H9 (cell line): ENCODE measurements at regions not wholly inside any gene's neighbourhood (a gene's known extent, or its start where the extent isn't known, plus 50 kb on each side); places are given as distances from the start of the nearest gene placed in this dataset.

ENCODE experiments used
- DNase-seq: peaks from one replicate; pipeline ENCODE4 v3.0.0-alpha.2; 2017
- H2AFZ ChIP-seq: one replicate; pipeline ENCODE4 v1.6.1; 2013; ENCODE audit warnings: mild to moderate bottlenecking, low read length, control low read depth, moderate library complexity
- H2AK5ac ChIP-seq: 2 replicates; pipeline ENCODE4 v1.6.1; 2013; ENCODE audit warnings: low read length, control low read depth, mixed read lengths; ENCODE audit not compliant: insufficient read length
- H2BK120ac ChIP-seq: one replicate; pipeline ENCODE4 v1.6.1; 2013; ENCODE audit warnings: low read depth, mild to moderate bottlenecking, low read length, control low read depth, inconsistent platforms; ENCODE audit not compliant: poor library complexity, severe bottlenecking
- H2BK12ac ChIP-seq: 2 replicates; pipeline ENCODE4 v1.6.1; 2013; ENCODE audit warnings: low read length, control low read depth, mixed read lengths, low read depth; ENCODE audit not compliant: insufficient read length
- H2BK15ac ChIP-seq: 2 replicates; pipeline ENCODE4 v1.6.1; 2013; ENCODE audit warnings: low read depth, low read length, control low read depth
- H2BK20ac ChIP-seq: one replicate; pipeline ENCODE4 v1.6.1; 2013; ENCODE audit warnings: low read depth, mild to moderate bottlenecking, low read length, control low read depth, inconsistent platforms; ENCODE audit not compliant: poor library complexity, severe bottlenecking
- H2BK5ac ChIP-seq: 2 replicates; pipeline ENCODE4 v1.6.1; 2013; ENCODE audit warnings: low read length, control low read depth, mixed read lengths; ENCODE audit not compliant: insufficient read length
- H3K14ac ChIP-seq: 2 replicates; pipeline ENCODE4 v1.6.1; 2013; ENCODE audit warnings: low read length, control low read depth; ENCODE audit not compliant: insufficient read depth
- H3K18ac ChIP-seq: 2 replicates; pipeline ENCODE4 v1.6.1; 2013; ENCODE audit warnings: low read depth, mild to moderate bottlenecking, mixed read lengths, low read length, control low read depth; ENCODE audit not compliant: insufficient read length
- H3K23ac ChIP-seq: 2 replicates; pipeline ENCODE4 v1.6.1; 2013; ENCODE audit warnings: low read length, control low read depth, mixed read lengths, low read depth; ENCODE audit not compliant: insufficient read length
- H3K23me2 ChIP-seq: 2 replicates; pipeline ENCODE4 v1.6.1; 2013; ENCODE audit warnings: low read depth, mild to moderate bottlenecking, mixed read lengths, low read length, control low read depth; ENCODE audit not compliant: insufficient read length, poor library complexity, severe bottlenecking
- H3K27ac ChIP-seq: 2 replicates; pipeline ENCODE4 v1.5.1; 2013; ENCODE audit warnings: low read length, control low read depth, mixed read lengths, low read depth; ENCODE audit not compliant: insufficient read length
- H3K27me3 ChIP-seq: 2 replicates; pipeline ENCODE4 v1.6.1; 2013; ENCODE audit warnings: low read length, control low read depth, inconsistent platforms; ENCODE audit not compliant: insufficient read depth
- H3K4ac ChIP-seq: 2 replicates; pipeline ENCODE4 v1.6.1; 2013; ENCODE audit warnings: low read depth, mild to moderate bottlenecking, control low read depth, inconsistent platforms, low read length, moderate library complexity
- H3K4me1 ChIP-seq: 2 replicates; pipeline ENCODE4 v1.6.1; 2013; ENCODE audit warnings: low read length, control low read depth, inconsistent platforms; ENCODE audit not compliant: insufficient read depth
- H3K4me2 ChIP-seq: 2 replicates; pipeline ENCODE4 v1.6.1; 2013; ENCODE audit warnings: low read length, control low read depth, mixed read lengths; ENCODE audit not compliant: insufficient read length, insufficient read depth
- H3K56ac ChIP-seq: 2 replicates; pipeline ENCODE4 v1.6.1; 2013; ENCODE audit warnings: low read depth, mild to moderate bottlenecking, mixed read lengths, low read length, control low read depth; ENCODE audit not compliant: insufficient read length
- H3K79me1 ChIP-seq: 2 replicates; pipeline ENCODE4 v1.6.1; 2013; ENCODE audit warnings: low read depth, mild to moderate bottlenecking, moderate library complexity, low read length, control low read depth, inconsistent platforms; ENCODE audit not compliant: insufficient read depth, poor library complexity, severe bottlenecking
- H3K79me2 ChIP-seq: 2 replicates; pipeline ENCODE4 v1.6.1; 2013; ENCODE audit warnings: low read length, control low read depth, inconsistent platforms; ENCODE audit not compliant: insufficient read depth
- H3K9ac ChIP-seq: 2 replicates; pipeline ENCODE4 v1.6.1; 2013; ENCODE audit warnings: low read length, control low read depth, mixed read lengths; ENCODE audit not compliant: insufficient read length; ENCODE audit errors: extremely low read depth
- H3K9me3 ChIP-seq: one replicate; pipeline ENCODE4 v1.6.1; 2013; ENCODE audit warnings: low read depth, low read length, inconsistent platforms; ENCODE audit not compliant: control insufficient read depth
- H3T11ph ChIP-seq: one replicate; pipeline ENCODE4 v1.6.1; 2013; ENCODE audit warnings: mild to moderate bottlenecking, low read length, control low read depth, inconsistent platforms
- H4K20me1 ChIP-seq: one replicate; pipeline ENCODE4 v1.6.1; 2013; ENCODE audit not compliant: control insufficient read depth, insufficient read length, insufficient read depth
- H4K5ac ChIP-seq: 2 replicates; pipeline ENCODE4 v1.6.1; 2013; ENCODE audit warnings: low read depth, mild to moderate bottlenecking, mixed read lengths, low read length, control low read depth; ENCODE audit not compliant: insufficient read length
- H4K8ac ChIP-seq: replicated peaks from 2 replicates; pipeline ENCODE4 v1.6.1; 2013; ENCODE audit warnings: low read length, control low read depth, mixed read lengths, low read depth; ENCODE audit not compliant: insufficient read length
- H4K91ac ChIP-seq: 2 replicates; pipeline ENCODE4 v1.6.1; 2013; ENCODE audit warnings: low read depth, mild to moderate bottlenecking, moderate library complexity, mixed read lengths, low read length, control low read depth; ENCODE audit not compliant: insufficient read length
- H3K27ac Mint-ChIP-seq, 3 experiments: 2 replicates in 2 of 3; 3 replicates in 1 of 3; pipeline ENCODE4 v1.8.0; 2020 to 2021; ENCODE audit warnings: mixed read lengths in 3 of 3, mild to moderate bottlenecking in 1 of 3, moderate library complexity in 1 of 3
- H3K27me3 Mint-ChIP-seq: 2 replicates; pipeline ENCODE4 v1.8.0; 2021; ENCODE audit warnings: low read depth, mild to moderate bottlenecking, moderate library complexity, mixed read lengths
- H3K36me3 Mint-ChIP-seq, 3 experiments: 2 replicates in 2 of 3; 3 replicates in 1 of 3; pipeline ENCODE4 v1.8.0; 2020 to 2021; ENCODE audit warnings: low read depth in 3 of 3, mixed read lengths in 3 of 3; ENCODE audit not compliant: insufficient read depth in 1 of 3
- H3K4me1 Mint-ChIP-seq, 2 experiments: 2 replicates each; pipeline ENCODE4 v1.8.0; 2020; ENCODE audit warnings: mixed read lengths in 2 of 2
- H3K4me3 Mint-ChIP-seq, 2 experiments: 2 replicates in 1 of 2; 3 replicates in 1 of 2; pipeline ENCODE4 v1.8.0; 2020 to 2021; ENCODE audit warnings: mild to moderate bottlenecking in 2 of 2, mixed read lengths in 2 of 2, moderate library complexity in 1 of 2
- H3K9me3 Mint-ChIP-seq, 2 experiments: 2 replicates in 1 of 2; 3 replicates in 1 of 2; pipeline ENCODE4 v1.8.0; 2020; ENCODE audit warnings: mild to moderate bottlenecking in 2 of 2, mixed read lengths in 2 of 2, moderate library complexity in 1 of 2
- WGBS: extraction: QIAGEN DNeasy Blood & Tissue Kit; methylation state at CpG from one replicate; pipeline ENCODE4 v1.1.7; 2013; ENCODE audit warnings: missing lambda C conversion rate, low lambda C conversion rate, mixed read lengths; ENCODE audit not compliant: insufficient read length; ENCODE audit errors: extremely low coverage; 5-methylcytosine and 5-hydroxymethylcytosine counted together
- TF ChIP-seq, protein P1 (sequence below): fragments of 200-600 bp; sonication (generic); conservative IDR thresholded peaks from 3 replicates; pipeline ENCODE4 v1.8.0; 2021; ENCODE audit warnings: antibody characterized with exemption, mild to moderate bottlenecking

DNA sequence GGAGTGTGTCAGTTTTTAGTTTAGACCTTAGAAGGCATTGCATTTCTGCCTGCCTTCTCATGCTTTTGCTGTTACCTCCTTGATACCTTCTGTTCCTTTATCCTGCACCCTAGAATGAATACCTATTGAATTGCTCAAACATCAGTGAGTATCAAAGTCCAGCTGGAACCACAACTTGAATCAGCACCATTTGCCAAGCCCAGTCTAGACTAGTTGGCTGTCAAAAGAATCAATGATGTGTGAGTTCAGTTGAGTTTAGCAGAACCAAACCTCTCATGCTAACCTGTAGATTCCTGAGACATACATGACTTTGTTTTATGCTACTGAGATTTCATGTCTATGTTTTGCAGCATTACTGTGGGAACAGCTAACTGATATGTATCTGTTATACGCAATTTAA, 116.6 kb downstream of the FAM170A start:
- H3K4me2 ChIP-seq: no peak overlapping the region
- H3K14ac ChIP-seq: no peak overlapping the region
- H4K8ac ChIP-seq: no peak overlapping the region
- Mint-ChIP-seq H3K36me3 (no peaks in the 10 kb centered on the region), H3K4me3 (no peak overlapping the region), H3K4me1 (peaks cover 0 to 2% of the 10 kb centered on the region in 2 experiments; a peak in 1 of 4 replicates), H3K27ac (no peak overlapping the region), H3K9me3 (no peaks in the 10 kb centered on the region), H3K27me3 (no peaks in the 10 kb centered on the region)
- H2AK5ac ChIP-seq: no peak overlapping the region
- no peak overlapping the region for H4K5ac ChIP-seq
- H3K23me2 ChIP-seq: no peaks in the 10 kb centered on the region
- TF ChIP-seq, protein P1, sequence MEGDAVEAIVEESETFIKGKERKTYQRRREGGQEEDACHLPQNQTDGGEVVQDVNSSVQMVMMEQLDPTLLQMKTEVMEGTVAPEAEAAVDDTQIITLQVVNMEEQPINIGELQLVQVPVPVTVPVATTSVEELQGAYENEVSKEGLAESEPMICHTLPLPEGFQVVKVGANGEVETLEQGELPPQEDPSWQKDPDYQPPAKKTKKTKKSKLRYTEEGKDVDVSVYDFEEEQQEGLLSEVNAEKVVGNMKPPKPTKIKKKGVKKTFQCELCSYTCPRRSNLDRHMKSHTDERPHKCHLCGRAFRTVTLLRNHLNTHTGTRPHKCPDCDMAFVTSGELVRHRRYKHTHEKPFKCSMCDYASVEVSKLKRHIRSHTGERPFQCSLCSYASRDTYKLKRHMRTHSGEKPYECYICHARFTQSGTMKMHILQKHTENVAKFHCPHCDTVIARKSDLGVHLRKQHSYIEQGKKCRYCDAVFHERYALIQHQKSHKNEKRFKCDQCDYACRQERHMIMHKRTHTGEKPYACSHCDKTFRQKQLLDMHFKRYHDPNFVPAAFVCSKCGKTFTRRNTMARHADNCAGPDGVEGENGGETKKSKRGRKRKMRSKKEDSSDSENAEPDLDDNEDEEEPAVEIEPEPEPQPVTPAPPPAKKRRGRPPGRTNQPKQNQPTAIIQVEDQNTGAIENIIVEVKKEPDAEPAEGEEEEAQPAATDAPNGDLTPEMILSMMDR: no peak
- no peak overlapping the region for H2AFZ ChIP-seq
- H3K4ac ChIP-seq: no peak overlapping the region
- no peak overlapping the region for H3K23ac ChIP-seq
- no peaks in the 10 kb centered on the region for H3K4me1 ChIP-seq
- DNase-seq: no peak
- no peak overlapping the region for H3T11ph ChIP-seq
- H3K27ac ChIP-seq: no peak overlapping the region
- no peak overlapping the region for H3K18ac ChIP-seq
- no peaks in the 10 kb centered on the region for H3K9me3 ChIP-seq
- H4K91ac ChIP-seq: no peak overlapping the region
- no CpG with 5 or more reads among the region's 1 CpG for WGBS
- H3K9ac ChIP-seq: no peak overlapping the region
- no peaks in the 10 kb centered on the region for H3K27me3 ChIP-seq
- H2BK20ac ChIP-seq: no peak overlapping the region
- no peaks in the 10 kb centered on the region for H3K79me2 ChIP-seq
- no peak overlapping the region for H3K56ac ChIP-seq
- no peaks in the 10 kb centered on the region for H3K79me1 ChIP-seq
- H2BK12ac ChIP-seq: no peak overlapping the region
- no peak overlapping the region for H2BK15ac ChIP-seq
- no peak overlapping the region for H2BK120ac ChIP-seq
- H4K20me1 ChIP-seq: no peaks in the 10 kb centered on the region
- no peak overlapping the region for H2BK5ac ChIP-seq
